Uterus (tissue), 3 donors: ENCODE measurements at regions not wholly inside any gene's neighbourhood (a gene's known extent, or its start where the extent isn't known, plus 50 kb on each side); places are given as distances from the start of the nearest gene placed in this dataset.

Experiments used
- DNase-seq, 2 donors: peaks; one replicate each; pipeline ENCODE4 v3.0.0-alpha.2; 2019 to 2020
- H3K27ac ChIP-seq, 2 donors: fragments of 200-600 bp; sonication (generic); 1 replicate in 1 of 2; 2 replicates in 1 of 2; pipeline ENCODE4 v1.5.1; 2016 to 2018
- H3K27me3 ChIP-seq, 2 donors: fragments of 200-600 bp; sonication (generic); one replicate each; pipeline ENCODE4 v1.5.1; 2018 to 2019; ENCODE audit warnings: control low read depth in 1 of 2
- H3K36me3 ChIP-seq, 2 donors: fragments of 200-600 bp; sonication (generic); one replicate each; pipeline ENCODE4 v1.5.1; 2019; ENCODE audit warnings: control low read depth in 1 of 2
- H3K4me1 ChIP-seq, 2 donors: fragments of 200-600 bp; sonication (generic); one replicate each; pipeline ENCODE4 v1.5.1; 2018 to 2019; ENCODE audit warnings: control low read depth in 1 of 2
- H3K4me3 ChIP-seq, 2 donors: fragments of 200-600 bp; sonication (generic); 1 replicate in 1 of 2; 2 replicates in 1 of 2; pipeline ENCODE4 v1.5.1; 2018 to 2019; ENCODE audit warnings: mild to moderate bottlenecking in 1 of 2
- H3K9me3 ChIP-seq, 2 donors: fragments of 200-600 bp; sonication (generic); one replicate each; pipeline ENCODE4 v1.5.1; 2019; ENCODE audit warnings: control low read depth in 1 of 2
- CTCF ChIP-seq, 4 experiments: fragments of 200-600 bp in 2 of 4; fragments of 450-650 bp in 2 of 4; sonication (generic) in 2 of 4; IDR thresholded peaks; one replicate each; pipeline ENCODE4 v1.5.1; 2016 to 2019; ENCODE audit warnings: antibody characterized with exemption in 4 of 4, mild to moderate bottlenecking in 2 of 4, moderate library complexity in 1 of 4
- POLR2A ChIP-seq, 2 donors: fragments of 450-650 bp; IDR thresholded peaks; one replicate each; pipeline ENCODE4 v1.6.1; 2016; ENCODE audit warnings: antibody characterized with exemption in 2 of 2, mild to moderate bottlenecking in 1 of 2, moderate library complexity in 1 of 2
- intact Hi-C: fragments of 100-400 bp; cut with DNase I; formaldehyde crosslinking; loops from one replicate; pipeline ENCODE4 v1.15.1; 2023; ENCODE audit warnings: low total_unique reads
- donor health status: DM: yes; HTN: yes; CAD: no.

GRCh38 chr3:194875581-194876402 is 190.1 kb downstream of the FAM43A start:
- TF ChIP-seq CTCF (IDR thresholded peaks at IDR 0.05) (no peak), POLR2A (IDR thresholded peaks at IDR 0.05) (no peak)
- Histone ChIP-seq H3K27ac (no peak overlapping the region), H3K4me1 (peaks cover 4 to 14% of the 10 kb centered on the region in 2 donors), H3K36me3 (no peaks in the 10 kb centered on the region), H3K9me3 (no peaks in the 10 kb centered on the region), H3K27me3 (no peaks in the 10 kb centered on the region), H3K4me3 (no peak overlapping the region)
- no peak for DNase-seq
- intact Hi-C loops, result no loop called here

- H3K4me3 ChIP-seq, result no peak overlapping the region
- H3K27me3 ChIP-seq, result no peaks in the 10 kb centered on the region
- H3K4me1 ChIP-seq, result peaks cover 0 to 13% of the 10 kb centered on the region in 2 donors
- peak overlapping the region in 1 of 2 donors; percentile 11 for H3K27ac ChIP-seq
- TF ChIP-seq CTCF (IDR thresholded peaks at IDR 0.05), result no peak
- TF ChIP-seq POLR2A (IDR thresholded peaks at IDR 0.05), result no peak
- H3K36me3 ChIP-seq, result no peaks in the 10 kb centered on the region
- DNase-seq, result no peak
- intact Hi-C loops, result no loop called here
- H3K9me3 ChIP-seq, result no peaks in the 10 kb centered on the region
Measured at GRCh38 chr3:194876403-194877095, 190.9 kb downstream of the FAM43A start.

- intact Hi-C loops, result no loop called here
- H3K4me3 ChIP-seq, result no peak overlapping the region
- peak overlapping the region in 1 of 2 donors; percentile 11 for H3K27ac ChIP-seq
- no peaks in the 10 kb centered on the region for H3K9me3 ChIP-seq
- no peak for DNase-seq
- H3K27me3 ChIP-seq, result no peaks in the 10 kb centered on the region
- TF ChIP-seq POLR2A (IDR thresholded peaks at IDR 0.05) (no peak), CTCF (IDR thresholded peaks at IDR 0.05) (no peak)
- H3K4me1 ChIP-seq, result peaks cover 0 to 3% of the 10 kb centered on the region in 2 donors
- H3K36me3 ChIP-seq, result no peaks in the 10 kb centered on the region
Measured at GRCh38 chr3:194877291-194878119, 191.8 kb downstream of the FAM43A start.

- no peak for DNase-seq
- Histone ChIP-seq H3K9me3 (no peaks in the 10 kb centered on the region), H3K4me3 (no peak overlapping the region), H3K27ac (peak overlapping the region; percentile 36 to 46), H3K4me1 (no peaks in the 10 kb centered on the region), H3K27me3 (no peaks in the 10 kb centered on the region), H3K36me3 (no peaks in the 10 kb centered on the region)
- TF ChIP-seq POLR2A (IDR thresholded peaks at IDR 0.05) (no peak), CTCF (IDR thresholded peaks at IDR 0.05) (no peak)
- intact Hi-C loops, result no loop called here
Measured at GRCh38 chr3:194879126-194879877, 193.6 kb downstream of the FAM43A start.
